ENCODE measurements at regions not wholly inside any gene's neighbourhood (a gene's known extent, or its start where the extent isn't known, plus 50 kb on each side); places are given as distances from the start of the nearest gene placed in this dataset.

- Histone ChIP-seq H3K9ac (ENCODE audit: low read length) (no peak overlapping the region), H3K36me3 (ENCODE audit: insufficient read depth, low read length) (no peaks in the 10 kb centered on the region), H3K27me3 (ENCODE audit: insufficient read depth, low read length) (no peaks in the 10 kb centered on the region), H3K4me2 (ENCODE audit: low read length) (no peak overlapping the region), H2AFZ (ENCODE audit: low read depth, low read length) (no peak overlapping the region), H3K4me3 (ENCODE audit: insufficient read depth, low read depth, low read length) (no peak overlapping the region), H3K79me2 (ENCODE audit: insufficient read depth, low read length) (no peaks in the 10 kb centered on the region), H3K9me3 (ENCODE audit: insufficient read depth, low read depth, low read length) (peaks cover 4% of the 10 kb centered on the region), H3K4me1 (ENCODE audit: insufficient read depth, low read length) (no peaks in the 10 kb centered on the region), H3K27ac (ENCODE audit: low read depth, low read length) (no peak overlapping the region), H4K20me1 (ENCODE audit: insufficient read depth, low read length) (no peaks in the 10 kb centered on the region)
- Mint-ChIP-seq H3K4me3 (ENCODE audit: unreplicated experiment) (no peak overlapping the region), H3K27ac (ENCODE audit: unreplicated experiment) (no peak overlapping the region), H3K36me3 (ENCODE audit: low read depth, unreplicated experiment) (no peaks in the 10 kb centered on the region), H3K4me1 (ENCODE audit: low read depth, unreplicated experiment) (no peaks in the 10 kb centered on the region), H3K9me3 (ENCODE audit: unreplicated experiment) (no peaks in the 10 kb centered on the region), H3K27me3 (ENCODE audit: low read depth, unreplicated experiment) (no peaks in the 10 kb centered on the region)
- FAIRE-seq (no peak), DNase-seq (ENCODE audit: low read depth) (no peak)
- TF ChIP-seq, protein P1, sequence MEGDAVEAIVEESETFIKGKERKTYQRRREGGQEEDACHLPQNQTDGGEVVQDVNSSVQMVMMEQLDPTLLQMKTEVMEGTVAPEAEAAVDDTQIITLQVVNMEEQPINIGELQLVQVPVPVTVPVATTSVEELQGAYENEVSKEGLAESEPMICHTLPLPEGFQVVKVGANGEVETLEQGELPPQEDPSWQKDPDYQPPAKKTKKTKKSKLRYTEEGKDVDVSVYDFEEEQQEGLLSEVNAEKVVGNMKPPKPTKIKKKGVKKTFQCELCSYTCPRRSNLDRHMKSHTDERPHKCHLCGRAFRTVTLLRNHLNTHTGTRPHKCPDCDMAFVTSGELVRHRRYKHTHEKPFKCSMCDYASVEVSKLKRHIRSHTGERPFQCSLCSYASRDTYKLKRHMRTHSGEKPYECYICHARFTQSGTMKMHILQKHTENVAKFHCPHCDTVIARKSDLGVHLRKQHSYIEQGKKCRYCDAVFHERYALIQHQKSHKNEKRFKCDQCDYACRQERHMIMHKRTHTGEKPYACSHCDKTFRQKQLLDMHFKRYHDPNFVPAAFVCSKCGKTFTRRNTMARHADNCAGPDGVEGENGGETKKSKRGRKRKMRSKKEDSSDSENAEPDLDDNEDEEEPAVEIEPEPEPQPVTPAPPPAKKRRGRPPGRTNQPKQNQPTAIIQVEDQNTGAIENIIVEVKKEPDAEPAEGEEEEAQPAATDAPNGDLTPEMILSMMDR (IDR thresholded peaks at IDR 0.05; ENCODE audit: insufficient read depth, low read depth, low read length), result no peak
- no peak for TF ChIP-seq EZH2 (IDR thresholded peaks at IDR 0.05; ENCODE audit: insufficient read depth, low read length)
Measured at GRCh38 chr11:37422511-37422910, 824.5 kb upstream of the RAG2 start.

GRCh38 chr11:37411289-37411688 lies 813.3 kb upstream of the RAG2 start:
- TF ChIP-seq, protein P1 (IDR thresholded peaks at IDR 0.05; ENCODE audit: insufficient read depth, low read depth, low read length), result no peak
- TF ChIP-seq EZH2 (IDR thresholded peaks at IDR 0.05; ENCODE audit: insufficient read depth, low read length), result no peak
- no peaks in the 10 kb centered on the region for H3K4me1 Mint-ChIP-seq (ENCODE audit: low read depth, unreplicated experiment)
- Histone ChIP-seq H3K27ac (ENCODE audit: low read depth, low read length) (no peak overlapping the region), H3K4me1 (ENCODE audit: insufficient read depth, low read length) (no peaks in the 10 kb centered on the region), H3K9me3 (ENCODE audit: insufficient read depth, low read depth, low read length) (peaks cover 2% of the 10 kb centered on the region), H3K9ac (ENCODE audit: low read length) (no peak overlapping the region), H2AFZ (ENCODE audit: low read depth, low read length) (no peak overlapping the region), H3K36me3 (ENCODE audit: insufficient read depth, low read length) (no peaks in the 10 kb centered on the region), H3K4me3 (ENCODE audit: insufficient read depth, low read depth, low read length) (no peak overlapping the region), H4K20me1 (ENCODE audit: insufficient read depth, low read length) (no peaks in the 10 kb centered on the region), H3K4me2 (ENCODE audit: low read length) (no peak overlapping the region), H3K79me2 (ENCODE audit: insufficient read depth, low read length) (no peaks in the 10 kb centered on the region), H3K27me3 (ENCODE audit: insufficient read depth, low read length) (no peaks in the 10 kb centered on the region)
- no peaks in the 10 kb centered on the region for H3K27me3 Mint-ChIP-seq (ENCODE audit: low read depth, unreplicated experiment)
- peaks cover 5% of the 10 kb centered on the region for H3K9me3 Mint-ChIP-seq (ENCODE audit: unreplicated experiment)
- DNase-seq (ENCODE audit: low read depth) (no peak), FAIRE-seq (no peak)
- no peak overlapping the region for H3K4me3 Mint-ChIP-seq (ENCODE audit: unreplicated experiment)
- H3K27ac Mint-ChIP-seq (ENCODE audit: unreplicated experiment), result no peak overlapping the region
- H3K36me3 Mint-ChIP-seq (ENCODE audit: low read depth, unreplicated experiment), result no peaks in the 10 kb centered on the region

DNA sequence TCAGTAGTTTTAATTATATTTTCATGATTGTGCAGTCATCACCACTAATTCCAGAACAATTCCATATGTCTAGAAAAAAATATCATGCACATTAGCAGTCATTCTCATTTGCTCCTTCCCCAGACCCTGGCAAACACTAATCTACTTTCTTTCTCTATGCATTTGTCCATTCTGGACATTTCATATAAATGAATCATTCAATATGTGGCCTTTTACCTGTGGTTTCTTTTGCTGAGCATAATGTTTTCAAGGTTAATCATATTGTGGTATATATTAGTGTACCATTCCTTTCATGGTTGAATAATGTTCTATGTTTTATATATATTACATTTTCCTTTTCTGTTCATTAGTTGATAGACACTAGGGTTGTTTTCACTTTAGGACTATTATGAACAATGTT lies 811.1 kb upstream of the RAG2 start:
- Histone ChIP-seq H3K36me3 (ENCODE audit: insufficient read depth, low read length) (no peaks in the 10 kb centered on the region), H3K9me3 (ENCODE audit: insufficient read depth, low read depth, low read length) (peaks cover 2% of the 10 kb centered on the region), H3K27me3 (ENCODE audit: insufficient read depth, low read length) (no peaks in the 10 kb centered on the region), H3K79me2 (ENCODE audit: insufficient read depth, low read length) (no peaks in the 10 kb centered on the region), H3K4me1 (ENCODE audit: insufficient read depth, low read length) (no peaks in the 10 kb centered on the region), H3K9ac (ENCODE audit: low read length) (no peak overlapping the region), H2AFZ (ENCODE audit: low read depth, low read length) (no peak overlapping the region), H3K4me3 (ENCODE audit: insufficient read depth, low read depth, low read length) (no peak overlapping the region), H4K20me1 (ENCODE audit: insufficient read depth, low read length) (no peaks in the 10 kb centered on the region), H3K27ac (ENCODE audit: low read depth, low read length) (peak overlapping the region; percentile 29), H3K4me2 (ENCODE audit: low read length) (peak overlapping the region; percentile 14)
- no peaks in the 10 kb centered on the region for H3K27me3 Mint-ChIP-seq (ENCODE audit: low read depth, unreplicated experiment)
- no peaks in the 10 kb centered on the region for H3K4me1 Mint-ChIP-seq (ENCODE audit: low read depth, unreplicated experiment)
- FAIRE-seq (no peak), DNase-seq (ENCODE audit: low read depth) (peak; percentile 61)
- H3K4me3 Mint-ChIP-seq (ENCODE audit: unreplicated experiment), result no peak overlapping the region
- H3K36me3 Mint-ChIP-seq (ENCODE audit: low read depth, unreplicated experiment), result no peaks in the 10 kb centered on the region
- H3K9me3 Mint-ChIP-seq (ENCODE audit: unreplicated experiment), result peaks cover 5% of the 10 kb centered on the region
- no peak overlapping the region for H3K27ac Mint-ChIP-seq (ENCODE audit: unreplicated experiment)
- TF ChIP-seq, protein P1 (IDR thresholded peaks at IDR 0.05; ENCODE audit: insufficient read depth, low read depth, low read length), result no peak
- TF ChIP-seq EZH2 (IDR thresholded peaks at IDR 0.05; ENCODE audit: insufficient read depth, low read length), result no peak
